H9 (cell line): ENCODE measurements at regions not wholly inside any gene's neighbourhood (a gene's known extent, or its start where the extent isn't known, plus 50 kb on each side); places are given as distances from the start of the nearest gene placed in this dataset.

Experiments
- DNase-seq: peaks from one replicate; pipeline ENCODE4 v3.0.0-alpha.2; 2017
- H2AFZ ChIP-seq: one replicate; pipeline ENCODE4 v1.6.1; 2013; ENCODE audit warnings: mild to moderate bottlenecking, low read length, control low read depth, moderate library complexity
- H2AK5ac ChIP-seq: 2 replicates; pipeline ENCODE4 v1.6.1; 2013; ENCODE audit warnings: low read length, control low read depth, mixed read lengths; ENCODE audit not compliant: insufficient read length
- H2BK120ac ChIP-seq: one replicate; pipeline ENCODE4 v1.6.1; 2013; ENCODE audit warnings: low read depth, mild to moderate bottlenecking, low read length, control low read depth, inconsistent platforms; ENCODE audit not compliant: poor library complexity, severe bottlenecking
- H2BK12ac ChIP-seq: 2 replicates; pipeline ENCODE4 v1.6.1; 2013; ENCODE audit warnings: low read length, control low read depth, mixed read lengths, low read depth; ENCODE audit not compliant: insufficient read length
- H2BK15ac ChIP-seq: 2 replicates; pipeline ENCODE4 v1.6.1; 2013; ENCODE audit warnings: low read depth, low read length, control low read depth
- H2BK20ac ChIP-seq: one replicate; pipeline ENCODE4 v1.6.1; 2013; ENCODE audit warnings: low read depth, mild to moderate bottlenecking, low read length, control low read depth, inconsistent platforms; ENCODE audit not compliant: poor library complexity, severe bottlenecking
- H2BK5ac ChIP-seq: 2 replicates; pipeline ENCODE4 v1.6.1; 2013; ENCODE audit warnings: low read length, control low read depth, mixed read lengths; ENCODE audit not compliant: insufficient read length
- H3K14ac ChIP-seq: 2 replicates; pipeline ENCODE4 v1.6.1; 2013; ENCODE audit warnings: low read length, control low read depth; ENCODE audit not compliant: insufficient read depth
- H3K18ac ChIP-seq: 2 replicates; pipeline ENCODE4 v1.6.1; 2013; ENCODE audit warnings: low read depth, mild to moderate bottlenecking, mixed read lengths, low read length, control low read depth; ENCODE audit not compliant: insufficient read length
- H3K23ac ChIP-seq: 2 replicates; pipeline ENCODE4 v1.6.1; 2013; ENCODE audit warnings: low read length, control low read depth, mixed read lengths, low read depth; ENCODE audit not compliant: insufficient read length
- H3K23me2 ChIP-seq: 2 replicates; pipeline ENCODE4 v1.6.1; 2013; ENCODE audit warnings: low read depth, mild to moderate bottlenecking, mixed read lengths, low read length, control low read depth; ENCODE audit not compliant: insufficient read length, poor library complexity, severe bottlenecking
- H3K27ac ChIP-seq: 2 replicates; pipeline ENCODE4 v1.5.1; 2013; ENCODE audit warnings: low read length, control low read depth, mixed read lengths, low read depth; ENCODE audit not compliant: insufficient read length
- H3K27me3 ChIP-seq: 2 replicates; pipeline ENCODE4 v1.6.1; 2013; ENCODE audit warnings: low read length, control low read depth, inconsistent platforms; ENCODE audit not compliant: insufficient read depth
- H3K4ac ChIP-seq: 2 replicates; pipeline ENCODE4 v1.6.1; 2013; ENCODE audit warnings: low read depth, mild to moderate bottlenecking, control low read depth, inconsistent platforms, low read length, moderate library complexity
- H3K4me1 ChIP-seq: 2 replicates; pipeline ENCODE4 v1.6.1; 2013; ENCODE audit warnings: low read length, control low read depth, inconsistent platforms; ENCODE audit not compliant: insufficient read depth
- H3K4me2 ChIP-seq: 2 replicates; pipeline ENCODE4 v1.6.1; 2013; ENCODE audit warnings: low read length, control low read depth, mixed read lengths; ENCODE audit not compliant: insufficient read length, insufficient read depth
- H3K56ac ChIP-seq: 2 replicates; pipeline ENCODE4 v1.6.1; 2013; ENCODE audit warnings: low read depth, mild to moderate bottlenecking, mixed read lengths, low read length, control low read depth; ENCODE audit not compliant: insufficient read length
- H3K79me1 ChIP-seq: 2 replicates; pipeline ENCODE4 v1.6.1; 2013; ENCODE audit warnings: low read depth, mild to moderate bottlenecking, moderate library complexity, low read length, control low read depth, inconsistent platforms; ENCODE audit not compliant: insufficient read depth, poor library complexity, severe bottlenecking
- H3K79me2 ChIP-seq: 2 replicates; pipeline ENCODE4 v1.6.1; 2013; ENCODE audit warnings: low read length, control low read depth, inconsistent platforms; ENCODE audit not compliant: insufficient read depth
- H3K9ac ChIP-seq: 2 replicates; pipeline ENCODE4 v1.6.1; 2013; ENCODE audit warnings: low read length, control low read depth, mixed read lengths; ENCODE audit not compliant: insufficient read length; ENCODE audit errors: extremely low read depth
- H3K9me3 ChIP-seq: one replicate; pipeline ENCODE4 v1.6.1; 2013; ENCODE audit warnings: low read depth, low read length, inconsistent platforms; ENCODE audit not compliant: control insufficient read depth
- H3T11ph ChIP-seq: one replicate; pipeline ENCODE4 v1.6.1; 2013; ENCODE audit warnings: mild to moderate bottlenecking, low read length, control low read depth, inconsistent platforms
- H4K20me1 ChIP-seq: one replicate; pipeline ENCODE4 v1.6.1; 2013; ENCODE audit not compliant: control insufficient read depth, insufficient read length, insufficient read depth
- H4K5ac ChIP-seq: 2 replicates; pipeline ENCODE4 v1.6.1; 2013; ENCODE audit warnings: low read depth, mild to moderate bottlenecking, mixed read lengths, low read length, control low read depth; ENCODE audit not compliant: insufficient read length
- H4K8ac ChIP-seq: replicated peaks from 2 replicates; pipeline ENCODE4 v1.6.1; 2013; ENCODE audit warnings: low read length, control low read depth, mixed read lengths, low read depth; ENCODE audit not compliant: insufficient read length
- H4K91ac ChIP-seq: 2 replicates; pipeline ENCODE4 v1.6.1; 2013; ENCODE audit warnings: low read depth, mild to moderate bottlenecking, moderate library complexity, mixed read lengths, low read length, control low read depth; ENCODE audit not compliant: insufficient read length
- H3K27ac Mint-ChIP-seq, 3 experiments: 2 replicates in 2 of 3; 3 replicates in 1 of 3; pipeline ENCODE4 v1.8.0; 2020 to 2021; ENCODE audit warnings: mixed read lengths in 3 of 3, mild to moderate bottlenecking in 1 of 3, moderate library complexity in 1 of 3
- H3K27me3 Mint-ChIP-seq: 2 replicates; pipeline ENCODE4 v1.8.0; 2021; ENCODE audit warnings: low read depth, mild to moderate bottlenecking, moderate library complexity, mixed read lengths
- H3K36me3 Mint-ChIP-seq, 3 experiments: 2 replicates in 2 of 3; 3 replicates in 1 of 3; pipeline ENCODE4 v1.8.0; 2020 to 2021; ENCODE audit warnings: low read depth in 3 of 3, mixed read lengths in 3 of 3; ENCODE audit not compliant: insufficient read depth in 1 of 3
- H3K4me1 Mint-ChIP-seq, 2 experiments: 2 replicates each; pipeline ENCODE4 v1.8.0; 2020; ENCODE audit warnings: mixed read lengths in 2 of 2
- H3K4me3 Mint-ChIP-seq, 2 experiments: 2 replicates in 1 of 2; 3 replicates in 1 of 2; pipeline ENCODE4 v1.8.0; 2020 to 2021; ENCODE audit warnings: mild to moderate bottlenecking in 2 of 2, mixed read lengths in 2 of 2, moderate library complexity in 1 of 2
- H3K9me3 Mint-ChIP-seq, 2 experiments: 2 replicates in 1 of 2; 3 replicates in 1 of 2; pipeline ENCODE4 v1.8.0; 2020; ENCODE audit warnings: mild to moderate bottlenecking in 2 of 2, mixed read lengths in 2 of 2, moderate library complexity in 1 of 2
- CTCF ChIP-seq: fragments of 200-600 bp; sonication (generic); conservative IDR thresholded peaks from 3 replicates; pipeline ENCODE4 v1.8.0; 2021; ENCODE audit warnings: antibody characterized with exemption, mild to moderate bottlenecking
- WGBS: extraction: QIAGEN DNeasy Blood & Tissue Kit; methylation state at CpG from one replicate; pipeline ENCODE4 v1.1.7; 2013; ENCODE audit warnings: missing lambda C conversion rate, low lambda C conversion rate, mixed read lengths; ENCODE audit not compliant: insufficient read length; ENCODE audit errors: extremely low coverage; 5-methylcytosine and 5-hydroxymethylcytosine counted together

- H2AFZ ChIP-seq: no peak overlapping the region
- no peak for TF ChIP-seq CTCF
- no peak overlapping the region for H3K27ac ChIP-seq
- H3K27me3 ChIP-seq: no peaks in the 10 kb centered on the region
- H3K9me3 Mint-ChIP-seq: no peaks in the 10 kb centered on the region
- H3K9me3 ChIP-seq: no peaks in the 10 kb centered on the region
- H3K27ac Mint-ChIP-seq: no peak overlapping the region
- H3K18ac ChIP-seq: no peak overlapping the region
- H2BK120ac ChIP-seq: no peak overlapping the region
- H2BK20ac ChIP-seq: no peak overlapping the region
- H3T11ph ChIP-seq: no peak overlapping the region
- DNase-seq: no peak
- peaks cover 15% of the 10 kb centered on the region; the same call in 1 of the 2 replicates for H3K27me3 Mint-ChIP-seq
- no peak overlapping the region for H2BK5ac ChIP-seq
- H3K4me2 ChIP-seq: no peak overlapping the region
- H3K23me2 ChIP-seq: no peaks in the 10 kb centered on the region
- no peak overlapping the region for H4K91ac ChIP-seq
- no peak overlapping the region for H2BK15ac ChIP-seq
- no peaks in the 10 kb centered on the region for H3K79me2 ChIP-seq
- no peak overlapping the region for H2AK5ac ChIP-seq
- no peak overlapping the region for H3K23ac ChIP-seq
- H4K8ac ChIP-seq: no peak overlapping the region
- H3K4me3 Mint-ChIP-seq: no peak overlapping the region
- no peak overlapping the region for H4K5ac ChIP-seq
- H3K4me1 Mint-ChIP-seq: peaks cover 0 to 6% of the 10 kb centered on the region in 2 experiments; a peak in 2 of 4 replicates
- H3K36me3 Mint-ChIP-seq: no peaks in the 10 kb centered on the region
- no peak overlapping the region for H3K56ac ChIP-seq
- no CpG with 5 or more reads among the region's 4 CpGs for WGBS
- H3K14ac ChIP-seq: no peak overlapping the region
- no peaks in the 10 kb centered on the region for H4K20me1 ChIP-seq
- H2BK12ac ChIP-seq: no peak overlapping the region
- no peak overlapping the region for H3K4ac ChIP-seq
- no peaks in the 10 kb centered on the region for H3K79me1 ChIP-seq
- H3K9ac ChIP-seq: no peak overlapping the region
- no peaks in the 10 kb centered on the region; the same call in 1 of the 2 replicates for H3K4me1 ChIP-seq
Observed at GRCh38 chr1:14520514-14521163, 77.8 kb upstream of the KAZN start.
